GM23338 (cell line): ENCODE measurements at regions not wholly inside any gene's neighbourhood (a gene's known extent, or its start where the extent isn't known, plus 50 kb on each side); places are given as distances from the start of the nearest gene placed in this dataset.

Experiments used
- ATAC-seq: fragments of 200-7000 bp; cut with Tn5 transposase; 3 replicates; pipeline ENCODE4 v1.9.1; 2020
- DNase-seq: peaks from one replicate; pipeline ENCODE4 v3.0.0-alpha.2; 2015; ENCODE audit warnings: low spot score
- H2AFZ ChIP-seq: fragments of 200-600 bp; sonication (generic); 2 replicates; pipeline ENCODE4 v1.8.0; 2016; ENCODE audit warnings: antibody characterized with exemption, mild to moderate bottlenecking, moderate library complexity
- H3F3A ChIP-seq: fragments of 200-600 bp; sonication (generic); replicated peaks from 2 replicates; pipeline ENCODE4 v1.8.0; 2017; ENCODE audit warnings: antibody characterized with exemption, mixed run types, low read depth
- H3K27ac ChIP-seq: fragments of 200-600 bp; sonication (generic); 2 replicates; pipeline ENCODE4 v1.6.1; 2016; ENCODE audit warnings: low read depth
- H3K27me3 ChIP-seq: fragments of 200-600 bp; sonication (generic); 2 replicates; pipeline ENCODE4 v1.8.0; 2016; ENCODE audit warnings: mild to moderate bottlenecking, mixed run types, moderate library complexity; ENCODE audit not compliant: insufficient read depth
- H3K36me3 ChIP-seq: fragments of 200-600 bp; sonication (generic); 2 replicates; pipeline ENCODE4 v1.8.0; 2016; ENCODE audit warnings: mild to moderate bottlenecking; ENCODE audit not compliant: insufficient read depth
- H3K4me1 ChIP-seq: fragments of 200-600 bp; sonication (generic); 2 replicates; pipeline ENCODE4 v1.8.0; 2016; ENCODE audit warnings: mild to moderate bottlenecking, moderate library complexity; ENCODE audit not compliant: insufficient read depth
- H3K4me2 ChIP-seq: fragments of 200-600 bp; sonication (generic); 2 replicates; pipeline ENCODE4 v1.7.1; 2017; ENCODE audit warnings: mixed run types
- H3K4me3 ChIP-seq: fragments of 200-600 bp; sonication (generic); 2 replicates; pipeline ENCODE4 v1.6.1; 2016; ENCODE audit warnings: mixed run types
- H3K79me2 ChIP-seq: fragments of 200-600 bp; sonication (generic); replicated peaks from 2 replicates; pipeline ENCODE4 v1.8.0; 2017; ENCODE audit warnings: mild to moderate bottlenecking; ENCODE audit not compliant: insufficient read depth
- H3K9me2 ChIP-seq: fragments of 200-600 bp; sonication (generic); 2 replicates; pipeline ENCODE4 v1.8.0; 2017; ENCODE audit not compliant: insufficient read depth
- H4K20me1 ChIP-seq: fragments of 200-600 bp; sonication (generic); replicated peaks from 2 replicates; pipeline ENCODE4 v1.8.0; 2017; ENCODE audit warnings: mild to moderate bottlenecking; ENCODE audit not compliant: insufficient read depth
- H3K27ac Mint-ChIP-seq: 2 replicates; pipeline ENCODE4 v1.8.0; 2020; ENCODE audit warnings: inconsistent platforms, mild to moderate bottlenecking, moderate library complexity, mixed read lengths
- H3K27me3 Mint-ChIP-seq: 3 replicates; pipeline ENCODE4 v1.8.0; 2022; ENCODE audit warnings: low read depth, mild to moderate bottlenecking, moderate library complexity, mixed read lengths, inconsistent platforms; ENCODE audit not compliant: insufficient read depth, poor library complexity
- H3K36me3 Mint-ChIP-seq: 3 replicates; pipeline ENCODE4 v1.8.0; 2021; ENCODE audit warnings: low read depth, mild to moderate bottlenecking, inconsistent platforms, moderate library complexity, mixed read lengths
- H3K4me1 Mint-ChIP-seq: 3 replicates; pipeline ENCODE4 v1.8.0; 2020; ENCODE audit warnings: mild to moderate bottlenecking, inconsistent platforms, mixed read lengths
- H3K4me3 Mint-ChIP-seq: 3 replicates; pipeline ENCODE4 v1.8.0; 2021; ENCODE audit warnings: moderate library complexity, mild to moderate bottlenecking, inconsistent platforms, mixed read lengths
- H3K9me3 Mint-ChIP-seq: 3 replicates; pipeline ENCODE4 v1.8.0; 2020; ENCODE audit warnings: moderate library complexity, mild to moderate bottlenecking, inconsistent platforms, mixed read lengths
- CREB1 ChIP-seq: fragments of 250-450 bp; sonication (Bioruptor Pico); IDR thresholded peaks from 2 replicates; pipeline ENCODE4 v1.5.0; 2020; ENCODE audit warnings: low read depth, mild to moderate bottlenecking, moderate library complexity
- NANOG ChIP-seq: IDR thresholded peaks from 2 replicates; pipeline ENCODE4 v1.6.1; 2016; ENCODE audit warnings: antibody characterized with exemption, borderline replicate concordance
- STAT1 ChIP-seq: IDR thresholded peaks from one replicate; pipeline ENCODE4 v1.6.1; 2016; ENCODE audit warnings: antibody characterized with exemption; ENCODE audit not compliant: unreplicated experiment
- ZNF114 ChIP-seq: fragments of 250-450 bp; sonication (Bioruptor Pico); IDR thresholded peaks from 2 replicates; pipeline ENCODE4 v1.5.0; 2020; ENCODE audit warnings: mild to moderate bottlenecking, moderate library complexity
- ZNF462 ChIP-seq: fragments of 250-450 bp; sonication (Bioruptor Pico); IDR thresholded peaks from 2 replicates; pipeline ENCODE4 v1.5.0; 2020; ENCODE audit warnings: mild to moderate bottlenecking, moderate library complexity

GRCh38 chr1:199116488-199116887, 477.6 kb downstream of the PTPRC start:
- Mint-ChIP-seq H3K9me3 (no peaks in the 10 kb centered on the region; the same call in 2 of the 3 replicates), H3K27me3 (no peaks in the 10 kb centered on the region), H3K4me3 (no peak overlapping the region), H3K4me1 (peaks cover 16% of the 10 kb centered on the region), H3K27ac (no peak overlapping the region), H3K36me3 (no peaks in the 10 kb centered on the region)
- no peaks in the 10 kb centered on the region for H3K79me2 ChIP-seq
- no peaks in the 10 kb centered on the region for H3K27me3 ChIP-seq
- H3K9me2 ChIP-seq, result no peaks in the 10 kb centered on the region
- H2AFZ ChIP-seq, result no peak overlapping the region
- TF ChIP-seq ZNF462 (CRISPR knock-in tag), result no peak
- TF ChIP-seq NANOG, result peak; percentile 32; the same call in 1 of the 2 replicates
- H4K20me1 ChIP-seq, result no peaks in the 10 kb centered on the region
- H3K4me3 ChIP-seq, result no peak overlapping the region
- peak overlapping the region; percentile 50; the same call in 1 of the 2 replicates for H3K4me2 ChIP-seq
- DNase-seq (peak; percentile 19), ATAC-seq (peak; percentile 58)
- H3K36me3 ChIP-seq, result no peaks in the 10 kb centered on the region
- H3K4me1 ChIP-seq, result peaks cover 15% of the 10 kb centered on the region; the same call in 1 of the 2 replicates
- H3K27ac ChIP-seq, result no peak overlapping the region
- no peaks in the 10 kb centered on the region for H3F3A ChIP-seq

DNA sequence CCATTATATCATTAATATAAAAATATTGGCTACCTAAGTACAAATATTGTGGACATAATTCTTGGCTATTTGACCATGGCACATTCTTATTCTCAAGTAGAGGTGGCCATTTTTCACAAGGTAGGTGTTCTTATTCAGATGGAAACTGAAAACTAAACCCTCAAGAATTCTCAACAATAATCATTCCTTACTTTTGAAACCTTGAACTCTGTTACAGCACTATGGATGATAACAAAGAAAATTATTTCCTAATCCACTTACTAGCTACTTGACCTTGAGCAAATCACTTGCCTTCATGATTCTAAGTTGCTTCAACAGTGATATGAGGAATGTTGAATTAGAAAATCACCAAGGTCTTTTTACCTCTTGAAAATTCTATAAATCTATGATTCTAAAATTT, 482.2 kb downstream of the PTPRC start:
- Histone ChIP-seq H2AFZ (no peak overlapping the region), H3K36me3 (no peaks in the 10 kb centered on the region), H3F3A (no peaks in the 10 kb centered on the region), H3K4me1 (peaks cover 15% of the 10 kb centered on the region; the same call in 1 of the 2 replicates), H4K20me1 (no peaks in the 10 kb centered on the region), H3K9me2 (no peaks in the 10 kb centered on the region), H3K4me2 (no peak overlapping the region), H3K27me3 (no peaks in the 10 kb centered on the region), H3K27ac (no peak overlapping the region), H3K4me3 (no peak overlapping the region), H3K79me2 (no peaks in the 10 kb centered on the region)
- ATAC-seq (no peak), DNase-seq (no peak)
- no peak for TF ChIP-seq NANOG
- TF ChIP-seq ZNF114 (CRISPR knock-in tag), result no peak
- TF ChIP-seq STAT1, result no peak
- no peak for TF ChIP-seq CREB1 (CRISPR knock-in tag)
- TF ChIP-seq ZNF462 (CRISPR knock-in tag), result no peak
- Mint-ChIP-seq H3K27me3 (no peaks in the 10 kb centered on the region), H3K4me1 (peaks cover 16% of the 10 kb centered on the region), H3K9me3 (no peaks in the 10 kb centered on the region), H3K4me3 (no peak overlapping the region), H3K27ac (no peak overlapping the region), H3K36me3 (no peaks in the 10 kb centered on the region)
